ENCODE measurements at regions not wholly inside any gene's neighbourhood (a gene's known extent, or its start where the extent isn't known, plus 50 kb on each side); places are given as distances from the start of the nearest gene placed in this dataset.

- H3K4me1 ChIP-seq (ENCODE audit: insufficient read depth, low read length) = no peaks in the 10 kb centered on the region
- H3K4me3 ChIP-seq (ENCODE audit: low read length) = no peak overlapping the region
- no peaks in the 10 kb centered on the region for H3K9me3 ChIP-seq (ENCODE audit: insufficient read depth, low read depth, low read length)
- WGBS = 87% methylated on average over 4 of the region's 4 CpGs
- H3K9ac ChIP-seq (ENCODE audit: low read depth, low read length) = no peak overlapping the region
- no peaks in the 10 kb centered on the region for H3K36me3 ChIP-seq (ENCODE audit: insufficient read depth, low read length)
- H3K27ac ChIP-seq (ENCODE audit: low read depth, low read length) = no peak overlapping the region
- H3K27me3 ChIP-seq (ENCODE audit: insufficient read depth, low read length) = no peaks in the 10 kb centered on the region
Measured at GRCh38 chr19:30880551-30880950, 468.7 kb downstream of the TSHZ3 start.

DNA sequence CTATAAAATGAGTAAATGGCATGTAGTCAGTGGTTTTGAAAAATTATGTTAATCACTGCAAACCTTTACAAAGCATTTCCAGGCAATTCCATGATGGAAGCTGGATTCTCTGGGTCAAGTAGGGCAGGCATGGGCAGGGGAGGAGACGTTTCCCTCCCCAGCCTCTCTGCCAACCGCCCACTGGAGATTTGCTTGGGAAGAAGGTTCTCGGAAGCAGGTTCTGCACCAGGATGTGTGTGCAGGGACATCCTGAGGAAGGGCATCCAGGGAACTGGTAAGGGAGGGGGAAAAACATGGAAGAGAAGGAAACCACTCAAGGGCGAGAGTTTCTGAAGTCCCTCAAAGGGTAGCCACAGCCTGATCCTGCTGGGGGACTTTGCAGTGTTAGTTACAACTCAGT lies 469.1 kb downstream of the TSHZ3 start:
- H3K9ac ChIP-seq (ENCODE audit: low read depth, low read length) = no peak overlapping the region
- no peaks in the 10 kb centered on the region for H3K36me3 ChIP-seq (ENCODE audit: insufficient read depth, low read length)
- no peaks in the 10 kb centered on the region for H3K4me1 ChIP-seq (ENCODE audit: insufficient read depth, low read length)
- H3K9me3 ChIP-seq (ENCODE audit: insufficient read depth, low read depth, low read length) = no peaks in the 10 kb centered on the region
- H3K4me3 ChIP-seq (ENCODE audit: low read length) = no peak overlapping the region
- 93% methylated on average over 4 of the region's 4 CpGs for WGBS
- no peak overlapping the region for H3K27ac ChIP-seq (ENCODE audit: low read depth, low read length)
- no peaks in the 10 kb centered on the region for H3K27me3 ChIP-seq (ENCODE audit: insufficient read depth, low read length)

DNA sequence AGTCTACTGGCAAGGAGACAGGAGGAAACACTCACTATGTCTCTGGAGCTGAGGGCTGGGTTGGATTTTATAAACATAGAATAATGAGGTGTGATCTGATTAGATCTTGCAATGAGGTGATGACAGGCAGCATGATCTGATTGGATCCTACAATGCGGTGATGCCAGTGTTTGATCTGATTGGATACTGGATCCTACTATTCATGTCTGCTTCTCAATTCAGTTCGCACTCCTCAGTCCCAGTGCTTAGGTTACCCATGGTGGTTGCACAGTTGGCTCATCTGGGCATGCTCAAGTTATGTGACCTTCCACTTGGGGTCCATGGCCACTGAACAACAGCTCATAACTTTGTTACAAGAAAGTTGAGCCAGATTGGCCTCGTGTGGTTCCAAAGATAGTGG lies 469.5 kb downstream of the TSHZ3 start:
- no peaks in the 10 kb centered on the region for H3K27me3 ChIP-seq (ENCODE audit: insufficient read depth, low read length)
- H3K4me1 ChIP-seq (ENCODE audit: insufficient read depth, low read length) = no peaks in the 10 kb centered on the region
- H3K4me3 ChIP-seq (ENCODE audit: low read length) = no peak overlapping the region
- no peak overlapping the region for H3K9ac ChIP-seq (ENCODE audit: low read depth, low read length)
- no peaks in the 10 kb centered on the region for H3K9me3 ChIP-seq (ENCODE audit: insufficient read depth, low read depth, low read length)
- no peaks in the 10 kb centered on the region for H3K36me3 ChIP-seq (ENCODE audit: insufficient read depth, low read length)
- WGBS = 93% methylated on average over 3 of the region's 3 CpGs
- H3K27ac ChIP-seq (ENCODE audit: low read depth, low read length) = no peak overlapping the region

- no peaks in the 10 kb centered on the region for H3K4me1 ChIP-seq (ENCODE audit: insufficient read depth, low read length)
- no peak overlapping the region for H3K27ac ChIP-seq (ENCODE audit: low read depth, low read length)
- H3K9me3 ChIP-seq (ENCODE audit: insufficient read depth, low read depth, low read length) = no peaks in the 10 kb centered on the region
- no peaks in the 10 kb centered on the region for H3K27me3 ChIP-seq (ENCODE audit: insufficient read depth, low read length)
- no peak overlapping the region for H3K4me3 ChIP-seq (ENCODE audit: low read length)
- no peak overlapping the region for H3K9ac ChIP-seq (ENCODE audit: low read depth, low read length)
- 98% methylated on average over 3 of the region's 3 CpGs for WGBS
- no peaks in the 10 kb centered on the region for H3K36me3 ChIP-seq (ENCODE audit: insufficient read depth, low read length)
Measured at GRCh38 chr19:30879225-30879624, 470.0 kb downstream of the TSHZ3 start.

DNA sequence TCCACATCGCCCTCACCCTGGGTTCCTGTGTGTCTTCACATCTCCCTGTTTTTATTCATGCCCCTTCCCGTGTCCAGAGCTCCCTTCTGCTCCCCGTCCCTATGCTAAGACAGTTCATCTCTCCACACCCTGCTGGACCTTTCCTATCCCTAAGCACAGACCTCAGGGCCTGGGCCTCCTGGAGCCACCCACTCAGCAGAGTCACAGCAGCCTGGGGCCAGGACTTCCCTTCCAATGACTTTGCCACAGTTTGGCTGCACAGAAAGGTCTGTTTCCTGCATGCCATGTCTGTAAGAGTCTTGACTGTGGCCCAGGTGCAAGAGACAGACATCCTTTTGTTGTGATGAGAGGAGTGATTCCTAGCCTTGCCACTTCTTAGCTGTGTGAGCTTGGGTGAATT lies 470.7 kb downstream of the TSHZ3 start:
- Histone ChIP-seq H3K4me3 (ENCODE audit: low read length) (no peak overlapping the region), H3K27ac (ENCODE audit: low read depth, low read length) (no peak overlapping the region), H3K9ac (ENCODE audit: low read depth, low read length) (no peak overlapping the region), H3K9me3 (ENCODE audit: insufficient read depth, low read depth, low read length) (no peaks in the 10 kb centered on the region), H3K27me3 (ENCODE audit: insufficient read depth, low read length) (no peaks in the 10 kb centered on the region), H3K36me3 (ENCODE audit: insufficient read depth, low read length) (no peaks in the 10 kb centered on the region), H3K4me1 (ENCODE audit: insufficient read depth, low read length) (no peaks in the 10 kb centered on the region)
- 88% methylated on average over 2 of the region's 3 CpGs for WGBS

DNA sequence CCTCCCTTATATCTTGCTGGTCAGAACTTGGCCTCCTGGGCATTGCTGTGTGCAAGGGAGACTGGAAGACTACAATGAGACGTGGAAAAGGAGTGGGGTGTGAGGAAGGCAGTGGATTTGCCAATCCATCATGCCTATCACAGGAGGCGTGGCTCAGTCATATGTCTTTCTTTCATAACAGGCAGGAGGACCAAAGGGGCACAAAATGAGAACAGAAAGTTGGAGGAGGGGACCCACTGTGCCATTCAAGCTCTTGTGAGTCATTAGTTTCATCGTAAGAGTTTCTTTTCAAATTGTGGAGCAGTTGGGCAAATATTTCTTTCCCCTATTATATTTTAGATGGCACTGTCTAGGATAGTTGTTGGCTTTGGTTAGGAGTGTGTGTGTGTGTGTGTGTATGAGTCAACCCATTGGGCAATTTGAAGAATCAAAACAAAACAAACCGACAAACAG lies 471.5 kb downstream of the TSHZ3 start:
- no peak overlapping the region for H3K4me3 ChIP-seq (ENCODE audit: low read length)
- no peak overlapping the region for H3K27ac ChIP-seq (ENCODE audit: low read depth, low read length)
- 96% methylated on average over 3 of the region's 4 CpGs for WGBS

GRCh38 chr19:30873691-30874090 lies 475.5 kb downstream of the TSHZ3 start:
- H3K36me3 ChIP-seq (ENCODE audit: insufficient read depth, low read length) = no peaks in the 10 kb centered on the region
- H3K27ac ChIP-seq (ENCODE audit: low read depth, low read length) = no peak overlapping the region
- H3K4me1 ChIP-seq (ENCODE audit: insufficient read depth, low read length) = no peaks in the 10 kb centered on the region
- WGBS = 94% methylated on average over 1 of the region's 1 CpG
- no peak overlapping the region for H3K9ac ChIP-seq (ENCODE audit: low read depth, low read length)
- H3K9me3 ChIP-seq (ENCODE audit: insufficient read depth, low read depth, low read length) = no peaks in the 10 kb centered on the region
- H3K4me3 ChIP-seq (ENCODE audit: low read length) = no peak overlapping the region
- H3K27me3 ChIP-seq (ENCODE audit: insufficient read depth, low read length) = no peaks in the 10 kb centered on the region

More for the DNA sequence above, 471.5 kb downstream of the TSHZ3 start:
- H3K27me3 ChIP-seq (ENCODE audit: insufficient read depth, low read length) = no peaks in the 10 kb centered on the region
- no peaks in the 10 kb centered on the region for H3K9me3 ChIP-seq (ENCODE audit: insufficient read depth, low read depth, low read length)
- no peak overlapping the region for H3K9ac ChIP-seq (ENCODE audit: low read depth, low read length)
- H3K4me1 ChIP-seq (ENCODE audit: insufficient read depth, low read length) = no peaks in the 10 kb centered on the region
- H3K36me3 ChIP-seq (ENCODE audit: insufficient read depth, low read length) = no peaks in the 10 kb centered on the region

GRCh38 chr19:30873003-30873402 lies 476.2 kb downstream of the TSHZ3 start:
- 92% methylated on average over 2 of the region's 2 CpGs for WGBS
- Histone ChIP-seq H3K4me3 (ENCODE audit: low read length) (no peak overlapping the region), H3K9me3 (ENCODE audit: insufficient read depth, low read depth, low read length) (no peaks in the 10 kb centered on the region), H3K9ac (ENCODE audit: low read depth, low read length) (no peak overlapping the region), H3K36me3 (ENCODE audit: insufficient read depth, low read length) (no peaks in the 10 kb centered on the region), H3K27ac (ENCODE audit: low read depth, low read length) (no peak overlapping the region), H3K27me3 (ENCODE audit: insufficient read depth, low read length) (no peaks in the 10 kb centered on the region), H3K4me1 (ENCODE audit: insufficient read depth, low read length) (no peaks in the 10 kb centered on the region)

DNA sequence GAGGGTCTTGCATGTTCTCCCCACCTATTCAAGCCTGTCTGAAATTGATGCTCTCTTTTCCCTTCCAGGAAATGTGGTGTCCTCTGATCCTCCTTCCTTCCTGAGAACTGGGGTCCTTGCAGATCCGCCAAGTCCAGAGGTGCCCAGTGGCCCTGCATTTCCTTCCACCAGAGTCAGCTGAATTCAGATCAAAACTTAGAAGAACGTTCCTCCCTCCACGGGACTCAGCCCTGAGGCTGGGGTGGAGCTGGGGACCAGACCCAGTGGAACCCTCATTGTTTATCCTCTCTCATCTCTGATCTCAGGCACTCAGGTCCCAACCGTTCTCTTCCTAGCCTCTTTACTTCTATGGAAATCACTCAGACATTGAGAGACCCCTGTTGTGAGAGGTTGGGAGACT lies 477.3 kb downstream of the TSHZ3 start:
- 90% methylated on average over 4 of the region's 4 CpGs for WGBS
- Histone ChIP-seq H3K4me3 (ENCODE audit: low read length) (no peak overlapping the region), H3K27ac (ENCODE audit: low read depth, low read length) (no peak overlapping the region), H3K9me3 (ENCODE audit: insufficient read depth, low read depth, low read length) (peaks cover 2% of the 10 kb centered on the region; the same call in 1 of the 2 replicates), H3K9ac (ENCODE audit: low read depth, low read length) (no peak overlapping the region), H3K36me3 (ENCODE audit: insufficient read depth, low read length) (no peaks in the 10 kb centered on the region), H3K27me3 (ENCODE audit: insufficient read depth, low read length) (no peaks in the 10 kb centered on the region), H3K4me1 (ENCODE audit: insufficient read depth, low read length) (no peaks in the 10 kb centered on the region)

DNA sequence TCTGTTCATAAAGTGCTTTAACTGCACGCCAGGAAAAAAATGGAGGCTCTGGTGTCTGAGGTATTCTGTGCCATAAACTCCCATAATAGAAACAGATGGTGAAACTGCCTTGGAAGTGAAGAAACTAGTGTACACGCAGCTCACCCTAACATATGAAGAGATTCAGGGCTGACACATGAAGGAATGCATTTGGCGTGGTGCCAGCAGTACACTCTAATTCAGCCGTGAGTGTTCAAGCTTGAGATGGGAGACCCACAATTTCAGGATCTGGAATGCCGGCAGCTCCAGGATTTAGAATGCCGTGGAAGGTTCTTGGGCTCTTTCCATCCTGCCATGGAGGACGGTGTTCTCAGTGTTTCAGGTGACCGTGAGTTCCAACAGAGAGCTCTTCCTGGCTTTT lies 478.4 kb downstream of the TSHZ3 start:
- Histone ChIP-seq H3K9ac (ENCODE audit: low read depth, low read length) (no peak overlapping the region), H3K4me1 (ENCODE audit: insufficient read depth, low read length) (no peaks in the 10 kb centered on the region), H3K4me3 (ENCODE audit: low read length) (no peak overlapping the region), H3K9me3 (ENCODE audit: insufficient read depth, low read depth, low read length) (peaks cover 7% of the 10 kb centered on the region; the same call in 1 of the 2 replicates), H3K27ac (ENCODE audit: low read depth, low read length) (no peak overlapping the region), H3K27me3 (ENCODE audit: insufficient read depth, low read length) (no peaks in the 10 kb centered on the region), H3K36me3 (ENCODE audit: insufficient read depth, low read length) (no peaks in the 10 kb centered on the region)
- 94% methylated on average over 8 of the region's 8 CpGs for WGBS

- Histone ChIP-seq H3K27me3 (ENCODE audit: insufficient read depth, low read length) (no peaks in the 10 kb centered on the region), H3K4me1 (ENCODE audit: insufficient read depth, low read length) (no peaks in the 10 kb centered on the region), H3K27ac (ENCODE audit: low read depth, low read length) (no peak overlapping the region), H3K9ac (ENCODE audit: low read depth, low read length) (no peak overlapping the region), H3K9me3 (ENCODE audit: insufficient read depth, low read depth, low read length) (peaks cover 7% of the 10 kb centered on the region; the same call in 1 of the 2 replicates), H3K36me3 (ENCODE audit: insufficient read depth, low read length) (no peaks in the 10 kb centered on the region), H3K4me3 (ENCODE audit: low read length) (no peak overlapping the region)
- WGBS = 95% methylated on average over 6 of the region's 6 CpGs
Measured at GRCh38 chr19:30865511-30865910, 483.7 kb downstream of the TSHZ3 start.
